HEK293 (cell line): ENCODE measurements at regions not wholly inside any gene's neighbourhood (a gene's known extent, or its start where the extent isn't known, plus 50 kb on each side); places are given as distances from the start of the nearest gene placed in this dataset.

Experiments used
- CTCF ChIA-PET: fragments of 350-600 bp; formaldehyde crosslinking; extraction: SDS; loops from one replicate; lab custom pipeline; 2021; ENCODE audit warnings: antibody characterized with exemption; lab: Yijun Ruan, JAX
- POLR2A ChIA-PET: fragments of 300-600 bp; formaldehyde crosslinking; extraction: SDS; loops from one replicate; lab custom pipeline; 2020; ENCODE audit warnings: antibody characterized with exemption, inconsistent platforms; lab: Yijun Ruan, JAX
- H3K27ac ChIP-seq: fragments of 200-500 bp; sonication (Bioruptor generic); 2 replicates; pipeline ENCODE4 v1.5.1; 2014; ENCODE audit warnings: low read depth, low read length, control low read depth, inconsistent platforms; ENCODE audit errors: extremely low read depth
- H3K36me3 ChIP-seq, 2 experiments: fragments of 200-500 bp in 1 of 2; sonication (Bioruptor generic) in 1 of 2; 1 replicate in 1 of 2; 2 replicates in 1 of 2; pipeline ENCODE4 v1.5.1; 2014 to 2017; ENCODE audit warnings: inconsistent platforms in 2 of 2, low read length in 2 of 2; ENCODE audit not compliant: control insufficient read depth in 2 of 2, insufficient read depth in 1 of 2
- H3K4me1 ChIP-seq: fragments of 200-500 bp; sonication (Bioruptor generic); 2 replicates; pipeline ENCODE4 v1.5.1; 2014; ENCODE audit warnings: mild to moderate bottlenecking, low read length, inconsistent platforms; ENCODE audit not compliant: control insufficient read depth, insufficient read depth
- H3K4me3 ChIP-seq: 2 replicates; pipeline ENCODE4 v1.5.1; 2011; ENCODE audit warnings: low read depth, mild to moderate bottlenecking, control low read depth, low read length, moderate library complexity
- H3K9me3 ChIP-seq: fragments of 200-500 bp; sonication (Bioruptor generic); 2 replicates; pipeline ENCODE4 v1.5.1; 2014; ENCODE audit warnings: low read depth, low read length, inconsistent platforms; ENCODE audit not compliant: control insufficient read depth, insufficient read depth
- GLIS1 ChIP-seq: fragments of 450-650 bp; formaldehyde crosslinking; IDR thresholded peaks from 2 replicates; pipeline ENCODE4 v1.5.1; 2016; ENCODE audit warnings: missing biosample characterization, missing genetic modification characterization
- HOXC10 ChIP-seq: sonication (generic); formaldehyde crosslinking; IDR thresholded peaks from 2 replicates; pipeline ENCODE4 v1.8.1; 2023; ENCODE audit warnings: mild to moderate bottlenecking, missing genetic modification reagents
- RBAK ChIP-seq: fragments of 450-650 bp; formaldehyde crosslinking; IDR thresholded peaks from 2 replicates; pipeline ENCODE4 v1.5.1; 2016; ENCODE audit warnings: missing biosample characterization, missing genetic modification characterization
- SALL2 ChIP-seq: fragments of 450-650 bp; formaldehyde crosslinking; IDR thresholded peaks from 2 replicates; pipeline ENCODE4 v1.5.0; 2017; ENCODE audit warnings: missing biosample characterization, mild to moderate bottlenecking, missing genetic modification characterization, borderline replicate concordance
- SP3 ChIP-seq: fragments of 450-650 bp; formaldehyde crosslinking; IDR thresholded peaks from 2 replicates; pipeline ENCODE4 v1.5.1; 2016; ENCODE audit warnings: missing biosample characterization, missing genetic modification characterization
- ZEB2 ChIP-seq: fragments of 450-650 bp; formaldehyde crosslinking; IDR thresholded peaks from 2 replicates; pipeline ENCODE4 v1.5.1; 2016; ENCODE audit warnings: missing biosample characterization, missing genetic modification characterization
- ZFP37 ChIP-seq: fragments of 450-650 bp; formaldehyde crosslinking; IDR thresholded peaks from 2 replicates; pipeline ENCODE4 v1.5.1; 2016; ENCODE audit warnings: missing biosample characterization, missing genetic modification characterization
- ZFP41 ChIP-seq: fragments of 450-650 bp; formaldehyde crosslinking; IDR thresholded peaks from 2 replicates; pipeline ENCODE4 v1.5.1; 2016; ENCODE audit warnings: missing biosample characterization, missing genetic modification characterization, borderline replicate concordance
- ZNF48 ChIP-seq: fragments of 450-650 bp; formaldehyde crosslinking; IDR thresholded peaks from 2 replicates; pipeline ENCODE4 v1.5.1; 2016; ENCODE audit warnings: missing biosample characterization, missing genetic modification characterization
- ZNF529 ChIP-seq: fragments of 450-650 bp; formaldehyde crosslinking; IDR thresholded peaks from 2 replicates; pipeline ENCODE4 v1.5.1; 2017; ENCODE audit warnings: missing genetic modification characterization, missing biosample characterization; ENCODE audit not compliant: insufficient replicate concordance
- ZNF600 ChIP-seq: fragments of 450-650 bp; formaldehyde crosslinking; IDR thresholded peaks from 2 replicates; pipeline ENCODE4 v1.5.1; 2016; ENCODE audit warnings: missing biosample characterization, missing genetic modification characterization
- ZNF610 ChIP-seq: fragments of 450-650 bp; formaldehyde crosslinking; IDR thresholded peaks from 2 replicates; pipeline ENCODE4 v1.5.1; 2016; ENCODE audit warnings: missing biosample characterization, missing genetic modification characterization, borderline replicate concordance
- TF ChIP-seq, protein P1 (sequence below): fragments of 450-650 bp; formaldehyde crosslinking; IDR thresholded peaks from 2 replicates; pipeline ENCODE4 v1.5.1; 2016; ENCODE audit warnings: missing biosample characterization, missing genetic modification characterization, low read depth
- TF ChIP-seq, protein P2 (sequence below): fragments of 450-650 bp; formaldehyde crosslinking; IDR thresholded peaks from 2 replicates; pipeline ENCODE4 v1.5.1; 2017; ENCODE audit warnings: missing biosample characterization, missing genetic modification characterization
- TF ChIP-seq, protein P3 (sequence below): fragments of 450-650 bp; IDR thresholded peaks from 2 replicates; pipeline ENCODE4 v1.5.1; 2018; ENCODE audit warnings: missing biosample characterization, mild to moderate bottlenecking, missing genetic modification characterization
- TF ChIP-seq, protein P4 (sequence below): fragments of 450-650 bp; formaldehyde crosslinking; IDR thresholded peaks from 2 replicates; pipeline ENCODE4 v1.5.1; 2017; ENCODE audit warnings: missing biosample characterization, missing genetic modification characterization
- TF ChIP-seq, protein P5 (sequence below): sonication (generic); formaldehyde crosslinking; IDR thresholded peaks from 2 replicates; pipeline ENCODE4 v1.8.1; 2022; ENCODE audit warnings: mild to moderate bottlenecking, moderate library complexity, missing genetic modification reagents

DNA sequence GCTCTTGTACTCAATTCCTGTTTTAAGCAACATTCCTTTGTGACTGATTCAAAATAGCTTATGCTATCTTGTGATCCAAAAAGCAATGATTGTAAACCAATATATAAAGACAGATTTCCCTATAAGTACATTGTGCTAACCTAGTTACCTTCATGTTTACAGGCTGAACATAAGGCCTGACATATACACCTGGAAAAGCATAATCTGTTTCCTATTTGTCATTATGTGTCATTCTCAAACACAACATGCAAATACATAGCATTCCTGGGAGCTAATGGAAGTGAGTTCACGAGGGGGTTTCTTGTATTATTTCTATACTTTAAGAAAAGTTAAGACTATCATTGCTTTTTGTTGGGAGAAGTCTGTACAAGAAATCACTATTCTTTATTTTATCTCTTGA lies 638.1 kb upstream of the AGA start:
- H3K4me3 ChIP-seq: no peak overlapping the region
- POLR2A ChIA-PET: no interaction called here
- CTCF ChIA-PET: no interaction called here
- H3K36me3 ChIP-seq: no peaks in the 10 kb centered on the region
- no peaks in the 10 kb centered on the region for H3K4me1 ChIP-seq
- TF ChIP-seq ZFP41 (tag by site-specific recombination) (no peak), SALL2 (no peak), ZNF48 (tag by site-specific recombination) (no peak), ZNF610 (tag by site-specific recombination) (no peak), ZNF529 (no peak), HOXC10 (CRISPR knock-in tag) (no peak), ZFP37 (tag by site-specific recombination) (no peak), SP3 (tag by site-specific recombination) (no peak), ZNF600 (tag by site-specific recombination) (no peak), ZEB2 (tag by site-specific recombination) (no peak), RBAK (tag by site-specific recombination) (no peak)
- TF ChIP-seq, protein P1, sequence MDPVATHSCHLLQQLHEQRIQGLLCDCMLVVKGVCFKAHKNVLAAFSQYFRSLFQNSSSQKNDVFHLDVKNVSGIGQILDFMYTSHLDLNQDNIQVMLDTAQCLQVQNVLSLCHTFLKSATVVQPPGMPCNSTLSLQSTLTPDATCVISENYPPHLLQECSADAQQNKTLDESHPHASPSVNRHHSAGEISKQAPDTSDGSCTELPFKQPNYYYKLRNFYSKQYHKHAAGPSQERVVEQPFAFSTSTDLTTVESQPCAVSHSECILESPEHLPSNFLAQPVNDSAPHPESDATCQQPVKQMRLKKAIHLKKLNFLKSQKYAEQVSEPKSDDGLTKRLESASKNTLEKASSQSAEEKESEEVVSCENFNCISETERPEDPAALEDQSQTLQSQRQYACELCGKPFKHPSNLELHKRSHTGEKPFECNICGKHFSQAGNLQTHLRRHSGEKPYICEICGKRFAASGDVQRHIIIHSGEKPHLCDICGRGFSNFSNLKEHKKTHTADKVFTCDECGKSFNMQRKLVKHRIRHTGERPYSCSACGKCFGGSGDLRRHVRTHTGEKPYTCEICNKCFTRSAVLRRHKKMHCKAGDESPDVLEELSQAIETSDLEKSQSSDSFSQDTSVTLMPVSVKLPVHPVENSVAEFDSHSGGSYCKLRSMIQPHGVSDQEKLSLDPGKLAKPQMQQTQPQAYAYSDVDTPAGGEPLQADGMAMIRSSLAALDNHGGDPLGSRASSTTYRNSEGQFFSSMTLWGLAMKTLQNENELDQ: no peak
- TF ChIP-seq, protein P2, sequence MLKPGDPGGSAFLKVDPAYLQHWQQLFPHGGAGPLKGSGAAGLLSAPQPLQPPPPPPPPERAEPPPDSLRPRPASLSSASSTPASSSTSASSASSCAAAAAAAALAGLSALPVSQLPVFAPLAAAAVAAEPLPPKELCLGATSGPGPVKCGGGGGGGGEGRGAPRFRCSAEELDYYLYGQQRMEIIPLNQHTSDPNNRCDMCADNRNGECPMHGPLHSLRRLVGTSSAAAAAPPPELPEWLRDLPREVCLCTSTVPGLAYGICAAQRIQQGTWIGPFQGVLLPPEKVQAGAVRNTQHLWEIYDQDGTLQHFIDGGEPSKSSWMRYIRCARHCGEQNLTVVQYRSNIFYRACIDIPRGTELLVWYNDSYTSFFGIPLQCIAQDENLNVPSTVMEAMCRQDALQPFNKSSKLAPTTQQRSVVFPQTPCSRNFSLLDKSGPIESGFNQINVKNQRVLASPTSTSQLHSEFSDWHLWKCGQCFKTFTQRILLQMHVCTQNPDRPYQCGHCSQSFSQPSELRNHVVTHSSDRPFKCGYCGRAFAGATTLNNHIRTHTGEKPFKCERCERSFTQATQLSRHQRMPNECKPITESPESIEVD (tag by site-specific recombination): no peak
- TF ChIP-seq, protein P3, sequence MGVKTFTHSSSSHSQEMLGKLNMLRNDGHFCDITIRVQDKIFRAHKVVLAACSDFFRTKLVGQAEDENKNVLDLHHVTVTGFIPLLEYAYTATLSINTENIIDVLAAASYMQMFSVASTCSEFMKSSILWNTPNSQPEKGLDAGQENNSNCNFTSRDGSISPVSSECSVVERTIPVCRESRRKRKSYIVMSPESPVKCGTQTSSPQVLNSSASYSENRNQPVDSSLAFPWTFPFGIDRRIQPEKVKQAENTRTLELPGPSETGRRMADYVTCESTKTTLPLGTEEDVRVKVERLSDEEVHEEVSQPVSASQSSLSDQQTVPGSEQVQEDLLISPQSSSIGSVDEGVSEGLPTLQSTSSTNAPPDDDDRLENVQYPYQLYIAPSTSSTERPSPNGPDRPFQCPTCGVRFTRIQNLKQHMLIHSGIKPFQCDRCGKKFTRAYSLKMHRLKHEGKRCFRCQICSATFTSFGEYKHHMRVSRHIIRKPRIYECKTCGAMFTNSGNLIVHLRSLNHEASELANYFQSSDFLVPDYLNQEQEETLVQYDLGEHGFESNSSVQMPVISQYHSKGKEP: no peak
- TF ChIP-seq, protein P4, sequence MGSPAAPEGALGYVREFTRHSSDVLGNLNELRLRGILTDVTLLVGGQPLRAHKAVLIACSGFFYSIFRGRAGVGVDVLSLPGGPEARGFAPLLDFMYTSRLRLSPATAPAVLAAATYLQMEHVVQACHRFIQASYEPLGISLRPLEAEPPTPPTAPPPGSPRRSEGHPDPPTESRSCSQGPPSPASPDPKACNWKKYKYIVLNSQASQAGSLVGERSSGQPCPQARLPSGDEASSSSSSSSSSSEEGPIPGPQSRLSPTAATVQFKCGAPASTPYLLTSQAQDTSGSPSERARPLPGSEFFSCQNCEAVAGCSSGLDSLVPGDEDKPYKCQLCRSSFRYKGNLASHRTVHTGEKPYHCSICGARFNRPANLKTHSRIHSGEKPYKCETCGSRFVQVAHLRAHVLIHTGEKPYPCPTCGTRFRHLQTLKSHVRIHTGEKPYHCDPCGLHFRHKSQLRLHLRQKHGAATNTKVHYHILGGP: no peak
- no peak overlapping the region for H3K27ac ChIP-seq
- no peaks in the 10 kb centered on the region for H3K9me3 ChIP-seq

DNA sequence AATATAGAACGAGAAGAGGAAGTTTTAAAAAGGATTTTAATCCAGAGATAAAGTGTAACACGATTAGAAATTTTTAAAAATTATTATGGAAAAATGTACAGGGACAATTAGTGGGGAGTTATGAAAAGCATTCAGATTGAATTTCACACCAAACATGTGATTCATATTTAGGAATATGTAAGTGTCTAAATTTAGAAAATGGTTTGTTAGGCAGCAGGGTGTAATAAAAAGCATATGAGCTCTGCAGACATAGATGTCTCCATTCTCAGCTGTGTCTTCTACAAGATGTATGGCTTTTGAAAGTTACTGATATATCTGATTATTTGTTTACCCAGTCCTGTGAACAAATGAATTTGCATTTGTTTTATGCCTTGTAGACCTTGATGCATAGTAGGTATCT lies 638.9 kb upstream of the AGA start:
- H3K27ac ChIP-seq: no peak overlapping the region
- ChIA-PET POLR2A (no interaction called here), CTCF (no interaction called here)
- no peaks in the 10 kb centered on the region for H3K36me3 ChIP-seq
- no peak overlapping the region for H3K4me3 ChIP-seq
- H3K9me3 ChIP-seq: no peaks in the 10 kb centered on the region
- H3K4me1 ChIP-seq: no peaks in the 10 kb centered on the region
- no peak for TF ChIP-seq GLIS1 (tag by site-specific recombination)
- TF ChIP-seq, protein P5, sequence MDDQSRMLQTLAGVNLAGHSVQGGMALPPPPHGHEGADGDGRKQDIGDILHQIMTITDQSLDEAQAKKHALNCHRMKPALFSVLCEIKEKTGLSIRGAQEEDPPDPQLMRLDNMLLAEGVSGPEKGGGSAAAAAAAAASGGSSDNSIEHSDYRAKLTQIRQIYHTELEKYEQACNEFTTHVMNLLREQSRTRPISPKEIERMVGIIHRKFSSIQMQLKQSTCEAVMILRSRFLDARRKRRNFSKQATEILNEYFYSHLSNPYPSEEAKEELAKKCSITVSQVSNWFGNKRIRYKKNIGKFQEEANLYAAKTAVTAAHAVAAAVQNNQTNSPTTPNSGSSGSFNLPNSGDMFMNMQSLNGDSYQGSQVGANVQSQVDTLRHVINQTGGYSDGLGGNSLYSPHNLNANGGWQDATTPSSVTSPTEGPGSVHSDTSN (CRISPR knock-in tag): no peak
